GM18858 (cell line): ENCODE measurements at regions not wholly inside any gene's neighbourhood (a gene's known extent, or its start where the extent isn't known, plus 50 kb on each side); places are given as distances from the start of the nearest gene placed in this dataset.
"Not testable (repeated sequence)": the region's sequence is repeated elsewhere in the genome, so short reads cannot be mapped to it uniquely, and the experiment has no call there.

Experiments used
- ATAC-seq: cut with Tn5 transposase; IDR thresholded peaks from one replicate; pipeline ENCODE4 v1.9.1; 2021; ENCODE audit not compliant: unreplicated experiment

DNA sequence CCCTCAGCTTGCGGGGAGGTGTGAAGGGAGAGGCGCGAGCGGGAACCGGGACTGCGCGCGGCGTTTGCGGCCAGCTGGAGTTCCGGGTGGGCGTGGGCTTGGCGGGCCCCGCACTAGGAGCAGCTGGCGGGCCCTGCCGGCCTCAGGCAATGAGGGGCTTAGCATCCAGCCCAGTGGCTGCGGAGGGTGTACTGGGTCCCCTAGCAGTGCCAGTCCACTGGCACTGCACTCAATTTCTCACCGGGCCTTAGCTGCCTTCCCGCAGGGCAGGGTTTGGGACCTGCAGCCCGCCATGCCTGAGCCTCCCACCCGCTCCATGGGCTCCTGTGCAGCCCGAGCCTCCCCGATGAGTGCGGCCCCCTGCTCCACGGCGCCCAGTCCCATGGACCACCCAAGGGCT lies 163.5 kb upstream of the PTCH1 start:
- ATAC-seq: not testable (repeated sequence)

DNA sequence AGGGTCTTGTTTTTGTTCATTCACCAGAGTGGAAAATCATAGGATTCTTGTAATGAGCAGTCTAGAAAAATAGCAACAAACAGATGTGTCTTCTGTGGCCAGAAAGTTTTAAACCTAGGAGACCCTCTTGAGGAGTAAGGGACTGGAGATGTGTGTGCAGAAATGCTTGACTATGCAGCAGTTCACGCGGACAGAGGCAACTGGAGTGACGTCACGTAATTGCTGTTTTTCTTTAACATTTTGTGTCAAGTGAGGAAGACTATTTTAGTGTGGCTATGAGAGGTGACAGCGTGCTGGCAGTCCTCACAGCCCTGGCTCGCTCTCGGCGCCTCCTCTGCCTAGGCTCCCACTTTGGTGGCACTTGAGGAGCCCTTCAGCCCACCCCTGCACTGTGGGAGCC lies 163.1 kb upstream of the PTCH1 start:
- ATAC-seq: no peak

DNA sequence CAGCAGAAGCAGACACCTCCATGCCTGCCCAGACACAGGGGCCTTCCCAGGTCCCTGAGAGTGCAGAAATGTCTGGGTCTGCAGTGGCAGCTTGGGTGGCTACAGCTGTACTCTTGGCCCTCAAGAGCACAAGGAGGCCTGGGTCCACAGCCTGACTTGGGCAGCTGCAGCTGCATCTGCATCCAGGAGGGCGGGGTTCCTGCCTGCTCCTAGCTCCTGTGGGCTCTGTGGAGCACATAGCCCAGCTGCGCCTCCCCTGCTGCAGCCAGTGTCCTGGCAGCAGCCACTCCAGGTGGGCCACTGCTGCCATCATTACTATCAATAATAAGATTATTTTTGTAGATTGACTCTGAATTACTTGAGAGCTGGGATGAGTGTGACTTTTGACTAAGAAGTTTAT lies 162.0 kb upstream of the PTCH1 start:
- no peak for ATAC-seq

DNA sequence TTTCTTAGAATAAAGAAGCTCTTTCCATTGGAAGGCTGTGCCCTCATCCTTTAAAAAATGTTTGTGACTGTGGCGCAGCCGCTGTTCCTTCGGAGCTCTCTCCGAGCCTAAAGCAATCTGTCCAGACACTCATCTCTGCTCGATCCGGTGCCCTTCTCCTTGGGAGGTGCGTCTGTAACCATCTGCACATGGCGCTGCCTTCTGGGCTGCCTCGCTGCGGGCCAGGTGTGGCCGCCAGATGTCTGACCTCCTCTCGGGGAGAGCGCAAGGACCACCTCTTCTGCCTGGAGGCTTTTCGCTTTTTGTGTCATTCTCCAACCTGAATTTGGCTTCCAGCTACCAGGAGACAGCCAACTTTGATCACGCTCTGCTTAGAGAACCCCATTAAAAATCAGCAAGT lies 153.4 kb upstream of the PTCH1 start:
- no peak for ATAC-seq

DNA sequence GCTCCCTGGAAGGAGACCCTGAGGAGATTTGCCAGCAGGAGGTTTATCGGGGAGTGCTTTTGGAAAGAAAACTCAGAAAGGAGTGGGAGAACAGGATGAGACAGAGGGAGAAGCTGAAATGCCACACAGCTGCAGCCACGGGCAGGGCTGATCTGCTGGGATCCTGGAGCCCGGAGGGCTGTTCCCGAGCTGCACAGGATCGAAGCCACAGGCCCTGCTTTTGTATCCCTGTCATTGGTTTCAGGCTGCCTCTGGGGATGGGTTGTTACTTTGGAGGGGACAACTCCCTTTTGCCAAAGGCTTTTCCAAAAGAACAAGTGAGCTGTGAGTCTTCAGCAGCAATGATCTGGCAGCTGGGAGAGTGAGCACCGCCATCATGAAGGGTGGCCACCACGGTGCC lies 152.5 kb upstream of the PTCH1 start:
- no peak for ATAC-seq

DNA sequence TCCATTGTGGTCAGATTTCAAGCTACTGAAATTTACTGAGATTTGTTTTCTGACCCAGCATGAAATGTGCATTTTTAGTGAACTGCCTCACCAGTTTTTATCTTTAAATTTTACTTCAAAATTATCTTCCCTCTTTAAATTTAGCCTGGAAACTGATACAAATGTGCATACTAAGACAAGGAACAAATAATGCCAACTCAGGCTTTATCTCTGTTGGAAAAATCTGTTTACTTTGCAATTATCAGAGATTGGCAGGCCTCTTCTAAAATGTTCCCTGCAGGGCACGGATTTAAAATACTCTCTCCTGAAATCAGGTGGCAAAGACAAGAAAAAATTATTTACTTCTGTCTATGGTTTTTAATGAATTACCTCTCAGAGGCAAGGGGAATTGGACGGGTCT lies 151.0 kb upstream of the PTCH1 start:
- ATAC-seq: no peak

DNA sequence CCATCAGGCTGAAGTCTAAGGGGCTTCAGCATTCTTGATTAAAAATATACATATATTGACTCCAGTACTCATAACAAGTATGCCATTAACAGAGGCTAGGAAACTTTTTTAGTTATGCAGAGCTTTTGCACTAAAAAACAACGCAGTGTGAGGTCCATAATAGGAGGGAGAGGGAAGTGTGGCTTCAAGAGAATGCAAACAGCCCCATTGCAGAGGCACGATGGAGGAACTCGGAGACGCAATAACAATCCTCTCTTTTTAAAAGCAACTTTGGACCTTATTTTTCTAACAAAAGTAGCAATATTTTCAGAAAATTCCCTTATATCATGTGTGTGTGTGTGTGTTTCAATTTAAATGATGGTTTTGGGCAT lies 150.0 kb upstream of the PTCH1 start:
- ATAC-seq: no peak

DNA sequence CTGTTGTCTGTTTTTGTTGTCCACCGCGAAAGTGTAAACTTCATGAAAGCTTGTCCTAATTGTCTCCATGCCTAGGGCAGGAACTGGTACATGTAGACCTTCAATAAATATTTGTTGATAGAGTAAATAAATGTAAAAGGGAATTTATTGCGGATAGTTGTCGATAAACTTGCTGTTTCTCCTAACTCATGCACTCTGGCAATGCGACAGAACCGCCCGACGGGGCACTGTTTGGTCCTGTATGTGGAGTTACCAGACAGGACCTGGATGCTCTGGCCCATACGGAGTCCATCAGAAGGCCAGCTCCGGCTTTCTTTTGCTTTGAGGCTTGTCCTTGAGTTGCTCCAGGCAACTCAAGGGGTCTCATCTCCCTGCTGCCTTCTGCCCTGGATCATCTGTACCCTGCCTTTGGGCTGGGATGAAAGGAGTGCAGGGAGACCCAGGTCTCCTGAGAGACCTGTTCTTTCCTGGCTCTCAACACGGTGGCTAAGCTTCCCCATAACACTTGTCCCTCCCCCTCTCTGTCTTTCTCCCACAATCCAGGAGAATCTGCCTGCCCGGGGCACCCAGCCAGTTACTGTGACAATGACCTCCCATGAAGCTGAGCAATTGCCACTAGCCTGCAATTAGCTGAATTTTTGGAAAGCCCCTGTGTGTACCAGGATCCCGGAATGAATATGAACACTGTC lies 149.5 kb upstream of the PTCH1 start:
- ATAC-seq: no peak

DNA sequence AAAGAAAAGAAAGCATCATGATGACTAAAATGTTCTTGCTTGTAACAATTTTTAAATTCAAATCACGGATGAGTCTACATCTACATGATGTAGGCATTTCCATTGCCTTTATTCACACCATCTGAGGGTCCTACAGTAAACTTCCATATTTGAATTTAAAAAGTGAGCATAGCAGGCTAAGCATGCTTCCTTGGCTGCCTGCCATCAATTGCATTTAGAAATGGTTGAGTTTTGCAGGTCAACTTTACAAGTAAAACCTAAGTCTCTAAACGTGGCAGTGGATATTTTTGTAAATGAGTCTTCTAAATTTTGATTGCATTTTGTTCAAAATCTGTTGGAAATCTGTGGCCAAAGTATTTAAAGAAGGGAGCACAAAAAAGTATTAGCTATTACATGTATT lies 136.5 kb upstream of the PTCH1 start:
- ATAC-seq: no peak

DNA sequence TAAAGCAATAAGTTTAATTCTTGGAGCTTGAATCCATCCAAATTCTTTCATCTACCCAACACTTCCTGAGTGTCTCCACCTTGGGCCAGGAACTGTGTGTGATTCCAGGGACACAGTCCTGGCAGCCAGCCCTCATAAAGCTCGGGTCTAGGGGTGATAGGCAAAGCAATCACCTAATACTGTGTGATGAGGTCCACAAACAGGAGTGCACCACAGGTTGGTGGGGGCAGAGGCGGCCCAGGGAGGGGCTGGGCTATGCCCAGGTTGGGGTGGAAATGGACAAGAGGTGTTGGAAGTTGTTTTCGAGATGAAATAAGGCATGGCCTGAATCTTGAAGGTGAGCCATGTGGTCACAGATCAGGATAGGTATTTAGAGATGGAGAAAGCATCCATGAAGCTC lies 133.9 kb upstream of the PTCH1 start:
- ATAC-seq: no peak

DNA sequence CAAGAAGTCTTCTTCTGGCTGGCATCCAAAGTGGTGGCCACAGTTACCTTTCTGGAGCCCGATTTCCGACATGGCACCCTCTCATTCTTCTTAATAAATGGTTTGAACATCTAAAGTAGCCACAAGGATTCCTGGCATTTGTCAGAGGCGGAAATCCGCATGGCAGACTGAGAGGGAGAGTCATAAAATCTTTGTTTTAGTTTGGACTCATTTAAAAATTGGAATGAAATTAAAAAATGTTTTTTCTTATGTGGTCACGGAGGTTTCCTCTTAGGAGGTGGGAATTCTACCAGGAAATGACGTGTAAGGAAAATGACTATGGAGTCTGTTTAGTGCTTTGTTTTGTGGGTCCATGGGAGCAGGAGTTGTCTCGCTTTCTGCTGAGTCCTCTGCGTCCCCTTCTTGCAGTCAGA lies 133.0 kb upstream of the PTCH1 start:
- no peak for ATAC-seq

DNA sequence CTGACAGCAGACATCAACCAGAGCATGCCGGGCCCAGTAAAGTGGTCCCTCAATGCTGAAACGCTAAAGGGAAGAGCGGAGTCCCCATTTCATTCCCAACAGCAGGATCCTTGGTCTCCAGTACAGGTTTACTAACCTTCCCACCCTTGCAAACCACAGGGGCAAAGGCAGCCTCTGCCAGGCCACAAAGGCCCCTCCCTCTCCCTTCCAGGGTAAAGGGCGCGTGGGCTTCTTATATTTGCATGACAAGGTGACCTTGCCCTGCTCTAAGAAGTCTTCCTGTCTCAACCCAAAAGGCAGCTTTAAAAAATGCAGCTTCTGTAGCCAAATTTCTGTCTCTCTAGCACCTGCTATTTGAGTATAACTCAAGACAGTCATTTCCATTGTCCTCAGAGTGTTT lies 131.5 kb upstream of the PTCH1 start:
- ATAC-seq: no peak

DNA sequence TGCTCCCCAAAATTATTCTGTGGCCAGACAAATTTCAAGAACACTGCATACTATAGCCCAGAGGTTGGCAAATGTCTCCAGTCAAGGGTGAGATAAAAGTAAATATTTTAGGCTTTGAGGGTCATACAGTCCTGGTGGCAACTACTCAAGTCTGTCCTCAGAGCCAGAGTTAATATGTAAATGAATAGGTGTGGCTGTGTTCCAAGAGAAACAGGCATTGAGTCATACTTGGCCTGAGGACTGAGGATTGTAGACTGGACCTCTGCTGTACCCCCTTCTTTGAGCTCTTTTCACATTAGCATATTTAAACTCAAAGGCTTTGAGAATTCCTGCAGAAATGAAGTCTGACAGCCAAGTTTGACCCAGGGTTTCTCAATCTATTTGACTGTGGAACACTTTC lies 129.2 kb upstream of the PTCH1 start:
- no peak for ATAC-seq

DNA sequence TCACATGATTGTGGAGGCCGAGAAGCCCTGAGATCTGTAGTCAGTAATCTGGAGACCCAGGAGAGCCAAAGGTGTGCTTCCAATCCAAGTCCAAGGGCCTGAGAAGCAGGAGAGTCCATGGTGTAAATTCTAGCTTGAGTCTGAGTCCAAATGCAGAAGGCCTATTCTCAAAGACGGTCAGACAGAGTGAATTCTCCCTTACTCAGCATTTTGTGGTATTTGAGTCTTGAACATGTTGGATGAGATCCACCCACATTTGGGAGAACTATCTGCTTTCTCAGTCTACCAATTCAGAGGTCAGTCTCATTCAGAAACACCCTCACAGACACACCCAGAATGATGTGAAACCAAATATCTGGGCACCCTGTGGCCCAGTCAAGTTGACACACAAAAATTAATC lies 128.8 kb upstream of the PTCH1 start:
- no peak for ATAC-seq

DNA sequence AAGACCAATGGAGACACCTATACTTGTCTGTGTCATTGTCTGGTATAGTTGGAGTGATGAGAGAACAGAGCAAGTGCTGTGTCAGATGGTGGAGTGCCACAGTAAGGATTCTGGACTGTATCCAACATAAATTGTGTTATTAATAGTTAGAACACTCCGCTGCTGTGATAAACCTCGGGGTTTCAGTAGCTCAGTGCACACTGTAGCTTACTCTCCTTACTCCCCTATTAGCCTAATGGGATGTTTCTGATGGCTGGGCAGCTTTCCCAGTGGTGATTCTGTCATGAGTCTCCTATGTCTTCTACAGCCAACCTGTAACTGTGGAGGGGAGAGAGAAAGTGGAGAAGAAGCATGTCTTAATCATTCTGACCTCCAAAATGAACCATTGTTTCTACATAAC lies 127.6 kb upstream of the PTCH1 start:
- no peak for ATAC-seq

DNA sequence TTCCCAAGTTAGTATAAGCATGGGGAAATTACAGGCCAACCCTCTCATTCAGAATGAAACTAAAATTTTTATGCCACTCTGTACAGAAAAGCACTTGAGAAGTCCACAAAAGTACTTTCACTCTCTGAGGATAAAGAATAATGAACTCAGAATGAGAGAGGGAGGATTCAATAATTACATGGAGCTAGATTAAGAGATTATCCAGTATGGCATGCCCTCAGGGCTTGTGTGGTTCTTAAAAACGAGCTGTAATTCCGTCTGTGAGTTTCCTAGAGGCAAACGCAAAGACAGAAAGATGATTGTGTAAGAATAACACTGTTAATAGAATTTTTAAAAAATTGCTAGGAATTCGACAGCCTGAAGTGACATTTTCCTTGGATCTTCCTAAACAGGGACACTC lies 126.8 kb upstream of the PTCH1 start:
- ATAC-seq: no peak

DNA sequence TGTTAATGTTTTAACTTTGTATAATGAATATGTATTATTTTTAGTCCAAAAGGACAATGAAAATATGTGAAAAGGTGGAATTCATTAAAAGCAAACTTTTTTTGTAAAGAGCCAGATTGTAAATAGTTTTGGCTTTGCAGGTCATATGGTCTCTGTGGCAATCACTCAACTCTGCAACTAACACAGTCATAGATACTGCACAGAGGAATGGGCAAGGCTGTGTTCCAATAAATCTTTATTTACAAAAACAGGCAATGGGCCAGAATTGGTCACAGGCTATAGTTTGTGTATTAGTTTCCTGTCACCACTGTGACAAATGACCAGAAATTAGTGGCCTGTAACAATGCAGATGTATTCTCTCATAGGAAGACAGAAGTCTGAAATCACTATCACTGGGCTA lies 125.4 kb upstream of the PTCH1 start:
- no peak for ATAC-seq

DNA sequence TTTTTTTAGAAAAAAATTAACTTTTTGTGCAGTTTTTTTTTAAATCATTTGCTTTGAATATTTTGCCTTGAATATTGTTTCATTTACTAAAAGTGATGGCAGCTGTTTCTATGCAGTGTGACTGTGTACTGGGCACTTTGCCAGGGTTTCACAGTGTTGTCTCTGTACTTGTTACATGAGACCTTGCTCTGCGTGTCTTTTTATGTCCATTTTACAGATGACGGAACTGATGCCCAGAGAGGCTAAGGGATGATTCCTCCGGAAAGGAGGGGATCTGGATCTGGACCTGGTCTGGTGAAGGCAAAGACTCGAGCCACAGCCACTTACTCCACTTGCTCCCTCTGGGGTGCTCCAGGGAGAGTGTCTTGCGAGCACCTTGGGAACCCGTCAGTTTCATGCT lies 124.8 kb upstream of the PTCH1 start:
- no peak for ATAC-seq

DNA sequence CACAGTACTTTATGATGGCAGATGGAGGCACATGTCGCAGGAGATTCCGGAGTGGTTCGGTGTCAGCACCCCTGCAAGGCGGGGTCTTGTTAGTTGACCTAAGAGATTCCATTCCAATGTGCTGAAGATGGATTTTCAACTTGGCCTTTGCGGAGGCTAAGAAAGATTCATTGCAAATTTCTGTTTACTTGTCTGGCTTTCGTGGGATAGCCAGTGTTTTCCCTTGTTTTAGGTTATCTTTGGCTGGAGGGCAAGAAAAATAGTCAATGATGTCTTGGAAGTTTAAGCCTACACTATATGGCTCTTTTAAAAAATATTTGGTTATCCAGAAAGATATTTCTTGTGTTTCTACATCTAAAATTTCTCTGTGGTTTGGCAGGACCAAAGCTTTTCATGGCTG lies 123.6 kb upstream of the PTCH1 start:
- no peak for ATAC-seq

DNA sequence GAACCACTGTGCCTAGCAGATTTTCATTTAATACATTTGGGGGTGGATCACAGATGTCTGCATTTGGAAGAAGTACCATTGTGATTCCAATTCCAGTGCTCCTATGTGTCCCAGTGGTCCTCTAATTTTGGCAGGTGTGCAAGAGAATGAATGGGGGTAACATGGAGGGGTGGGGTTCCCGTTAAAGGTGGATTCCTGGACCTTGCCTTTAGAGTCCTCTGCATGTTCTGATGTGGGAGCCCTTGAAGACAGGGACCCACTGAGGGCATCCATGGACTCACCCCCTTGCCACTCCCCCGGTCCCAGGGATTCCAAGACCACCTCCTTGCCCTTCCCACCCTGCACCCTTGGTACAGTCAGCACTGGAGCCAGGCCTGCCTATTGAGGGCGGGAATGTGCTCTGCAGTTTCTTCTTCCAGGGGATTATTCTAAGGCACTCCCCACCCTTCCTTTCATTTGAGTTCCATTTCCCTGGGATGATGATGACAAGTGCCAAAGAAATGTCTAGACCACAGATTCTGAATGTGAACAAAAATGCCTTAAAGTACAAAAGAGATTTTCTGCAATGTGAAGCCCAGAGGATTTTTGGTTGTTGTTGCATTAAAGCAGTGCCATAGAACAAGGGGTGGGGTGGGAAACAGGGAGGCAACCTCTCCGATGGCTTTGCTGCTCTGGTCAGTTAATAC lies 119.4 kb upstream of the PTCH1 start:
- ATAC-seq: no peak

DNA sequence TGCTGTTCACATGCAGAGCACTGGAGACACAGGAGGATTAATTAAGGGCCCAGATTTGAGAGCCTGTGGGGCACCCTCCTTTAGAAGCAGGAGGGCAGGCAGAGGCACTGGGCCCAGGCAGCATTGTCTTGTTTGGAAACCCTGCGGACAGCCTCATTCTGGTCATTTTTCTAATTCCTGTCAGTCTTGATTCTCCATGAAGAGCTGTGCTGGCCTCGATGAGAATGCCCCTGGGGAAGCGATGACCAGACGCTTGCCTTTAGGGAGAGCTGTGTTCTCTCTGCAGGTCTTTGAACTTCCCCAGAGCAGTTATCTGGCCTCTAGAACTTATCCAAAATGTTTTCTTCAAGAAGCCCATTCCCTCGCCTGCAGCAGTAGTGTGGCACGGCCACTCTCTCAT lies 117.8 kb upstream of the PTCH1 start:
- no peak for ATAC-seq

DNA sequence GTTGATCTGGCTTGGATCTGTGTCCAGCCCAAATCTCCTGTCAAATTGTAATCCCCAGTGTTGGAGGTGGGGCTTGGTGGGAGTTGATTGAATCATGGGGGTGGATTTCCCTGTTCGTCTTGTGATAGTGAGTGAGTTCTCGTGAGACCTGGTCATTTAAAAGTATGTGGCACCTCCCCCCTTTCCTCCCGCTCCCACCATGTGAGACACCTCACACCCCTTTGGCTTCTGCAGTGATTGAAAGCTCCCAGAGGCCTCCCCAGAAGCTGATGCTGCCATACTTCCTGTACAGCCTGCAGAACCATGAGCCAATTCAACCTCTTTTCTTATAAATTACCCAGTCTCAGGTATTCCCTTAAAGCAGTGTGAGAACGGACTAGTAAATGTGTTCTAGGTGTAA lies 117.3 kb upstream of the PTCH1 start:
- no peak for ATAC-seq

DNA sequence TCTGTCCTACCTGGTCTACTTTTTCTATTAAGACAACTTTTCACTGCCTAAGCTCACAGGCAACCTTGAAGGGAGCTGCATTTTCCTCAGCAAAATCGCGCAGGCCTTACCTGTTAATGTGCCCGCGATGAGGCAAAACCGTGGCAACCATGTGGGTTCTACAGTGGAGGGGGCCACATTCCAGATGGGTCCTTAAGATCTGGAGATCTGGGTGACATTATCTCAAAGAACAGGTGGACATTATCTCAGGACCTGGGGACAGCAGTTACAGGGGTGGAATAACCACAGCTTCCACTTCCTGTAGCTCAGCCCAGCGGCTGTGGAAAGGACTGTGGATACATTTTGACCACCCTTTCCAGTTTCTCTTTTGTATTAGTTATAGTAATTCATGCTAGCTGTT lies 112.8 kb upstream of the PTCH1 start:
- ATAC-seq: no peak
